Mesodermal cell (in vitro differentiated cells): ENCODE measurements at regions not wholly inside any gene's neighbourhood (a gene's known extent, or its start where the extent isn't known, plus 50 kb on each side); places are given as distances from the start of the nearest gene placed in this dataset.
"Not testable (repeated sequence)": the region's sequence is repeated elsewhere in the genome, so short reads cannot be mapped to it uniquely, and the experiment has no call there.

ENCODE experiments used
- H3K27ac ChIP-seq: 2 replicates; pipeline ENCODE4 v1.7.0; 2013; ENCODE audit warnings: mild to moderate bottlenecking, low read depth, low read length, moderate library complexity; ENCODE audit not compliant: severe bottlenecking
- H3K36me3 ChIP-seq: 2 replicates; pipeline ENCODE4 v1.7.1; 2013; ENCODE audit warnings: mild to moderate bottlenecking, low read length, moderate library complexity; ENCODE audit not compliant: control insufficient read depth, insufficient read depth
- H3K4me1 ChIP-seq: one replicate; pipeline ENCODE4 v1.7.1; 2013; ENCODE audit warnings: mild to moderate bottlenecking, low read length; ENCODE audit not compliant: insufficient read depth, control insufficient read depth, poor library complexity, severe bottlenecking
- H3K4me3 ChIP-seq: 2 replicates; pipeline ENCODE4 v1.7.0; 2013; ENCODE audit warnings: low read length, control low read depth, mild to moderate bottlenecking; ENCODE audit not compliant: insufficient read depth, poor library complexity, severe bottlenecking; ENCODE audit errors: extremely low read depth
- H3K9me3 ChIP-seq: 2 replicates; pipeline ENCODE4 v1.7.1; 2013; ENCODE audit warnings: mild to moderate bottlenecking, low read length, moderate library complexity; ENCODE audit not compliant: control insufficient read depth
- WGBS, 2 experiments: methylation state at CpG; one replicate each; pipeline ENCODE4 v1.1.5; 2013; ENCODE audit warnings: missing lambda C conversion rate in 2 of 2; ENCODE audit not compliant: insufficient coverage in 2 of 2; 5-methylcytosine and 5-hydroxymethylcytosine counted together

DNA sequence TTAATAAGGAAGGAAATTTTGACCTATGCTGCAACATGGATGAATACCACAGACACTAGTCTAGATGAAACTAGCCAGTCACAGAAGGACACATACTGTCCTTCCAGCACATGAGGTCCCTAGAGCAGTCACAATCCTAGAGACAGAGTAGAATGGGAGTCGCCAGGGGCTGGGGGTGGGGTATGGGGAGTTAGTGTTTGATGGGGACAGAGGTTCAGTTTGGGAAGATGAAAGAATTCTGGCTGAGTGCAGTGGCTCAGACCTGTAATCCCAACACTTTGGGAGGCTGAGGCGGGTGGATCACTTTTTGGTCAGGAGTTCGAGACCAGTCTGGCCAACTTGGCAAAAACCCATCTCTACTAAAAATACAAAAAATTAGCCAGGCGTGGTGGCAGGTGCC, 99.2 kb downstream of the TPRA1 start:
- Histone ChIP-seq H3K36me3 (no peaks in the 10 kb centered on the region), H3K27ac (no peak overlapping the region), H3K4me1 (no peaks in the 10 kb centered on the region), H3K9me3 (no peaks in the 10 kb centered on the region), H3K4me3 (no peak overlapping the region)
- WGBS, 2 experiments: 45 to 63% methylated on average over 1 to 2 of the region's 4 CpGs

DNA sequence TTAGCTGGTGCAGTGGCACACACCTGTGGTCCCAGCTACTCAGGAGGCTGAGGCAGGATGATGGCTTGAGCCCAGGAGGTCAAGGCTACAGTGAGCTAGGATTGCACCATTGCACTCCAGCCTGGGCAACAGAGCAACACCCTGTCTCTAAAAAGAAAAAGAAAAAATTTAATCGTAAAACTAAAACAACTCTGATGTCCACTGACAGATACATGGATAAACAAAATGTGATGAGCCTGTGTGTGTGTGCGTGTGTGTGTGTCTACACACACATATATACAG, 99.6 kb downstream of the TPRA1 start:
- H3K4me1 ChIP-seq, H3K4me3 ChIP-seq, H3K27ac ChIP-seq, H3K36me3 ChIP-seq, H3K9me3 ChIP-seq: not testable (repeated sequence)
- WGBS, 2 experiments: no CpG with 5 or more reads among the region's 2 CpGs

DNA sequence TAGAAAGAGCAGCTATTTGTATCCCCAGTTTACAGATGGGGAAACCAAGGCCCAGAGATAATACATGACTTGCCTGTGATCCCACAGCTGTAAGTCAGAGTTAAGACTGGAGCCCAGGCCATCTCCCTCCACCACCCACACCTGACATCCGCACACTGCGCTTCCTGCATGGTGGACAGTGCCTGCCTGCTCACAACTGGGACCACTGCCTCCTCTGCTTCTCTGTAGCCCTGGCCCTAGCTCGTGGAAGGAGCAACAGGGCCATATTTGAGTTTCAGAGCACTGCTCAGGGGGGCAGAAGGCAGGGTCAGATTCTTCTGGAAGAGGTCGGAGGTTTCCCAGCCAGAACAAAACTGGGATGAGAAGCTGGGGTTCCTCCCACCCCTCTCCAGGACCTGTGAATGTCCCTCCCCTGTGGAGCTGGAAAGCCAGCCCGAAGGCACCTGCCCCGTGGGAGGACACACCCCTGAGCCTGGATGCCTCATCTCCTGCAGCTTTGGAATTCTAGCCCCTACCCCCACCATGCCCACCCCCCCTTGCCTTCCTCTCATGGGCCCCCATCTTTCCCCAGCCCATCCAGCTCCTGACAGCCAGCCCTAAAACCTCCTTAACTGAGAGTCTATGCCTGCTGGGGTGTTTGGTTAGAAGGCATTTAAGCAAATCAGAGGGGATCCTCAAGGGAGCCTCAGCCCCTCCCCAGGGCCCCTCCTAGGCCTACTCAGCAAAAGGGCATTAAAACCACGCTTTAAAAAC, 100.1 kb downstream of the TPRA1 start:
- no peaks in the 10 kb centered on the region for H3K36me3 ChIP-seq
- no peak overlapping the region for H3K4me3 ChIP-seq
- WGBS, 2 experiments: 84 to 85% methylated on average over 4 of the region's 7 CpGs
- H3K27ac ChIP-seq: no peak overlapping the region
- H3K9me3 ChIP-seq: no peaks in the 10 kb centered on the region
- no peaks in the 10 kb centered on the region for H3K4me1 ChIP-seq

DNA sequence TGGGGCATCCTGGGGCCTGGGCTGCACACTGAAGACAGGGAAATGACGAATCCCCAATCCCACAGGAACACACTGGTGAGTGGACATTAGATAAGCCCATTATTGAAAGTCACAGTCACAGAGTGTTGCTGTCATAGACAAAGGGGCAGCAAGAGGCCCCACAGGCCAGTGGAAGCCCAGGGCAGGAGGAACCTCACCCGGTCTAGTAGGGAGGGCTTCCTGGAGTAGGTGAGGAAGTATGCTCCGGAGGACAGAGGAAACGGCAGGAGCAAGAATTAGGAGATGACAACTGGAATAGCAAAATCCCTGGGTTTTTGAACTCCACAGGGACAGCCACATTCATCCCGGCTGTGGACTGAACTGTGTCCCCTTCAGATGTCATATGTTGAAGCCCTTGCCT, 101.2 kb downstream of the TPRA1 start:
- Histone ChIP-seq H3K9me3 (no peaks in the 10 kb centered on the region), H3K27ac (no peak overlapping the region), H3K4me3 (no peak overlapping the region), H3K36me3 (no peaks in the 10 kb centered on the region), H3K4me1 (no peaks in the 10 kb centered on the region)
- 70 to 93% methylated on average over 5 of the region's 5 CpGs for WGBS, 2 experiments

DNA sequence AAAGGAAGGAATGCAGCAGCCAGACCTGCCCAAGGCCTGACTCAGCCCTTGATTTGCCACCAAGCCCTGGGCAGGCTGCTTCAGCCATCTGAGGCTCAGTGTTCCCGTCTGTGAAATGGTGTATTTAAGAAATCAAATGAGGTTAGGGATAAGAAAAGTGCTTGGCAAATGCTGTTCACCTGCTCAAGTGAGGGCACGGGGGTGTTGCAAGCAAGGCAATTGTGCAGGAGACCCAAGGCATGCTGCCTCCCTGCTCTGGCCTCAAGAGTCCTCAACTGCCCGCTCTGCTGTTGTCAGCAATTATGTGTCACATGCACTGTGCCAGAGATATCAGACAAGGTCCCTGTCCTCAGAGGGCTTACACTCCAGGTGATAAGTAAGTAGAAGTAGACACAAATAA, 101.8 kb downstream of the TPRA1 start:
- no peak overlapping the region for H3K27ac ChIP-seq
- H3K36me3 ChIP-seq: no peaks in the 10 kb centered on the region
- WGBS, 2 experiments: 87 to 95% methylated on average over 2 to 3 of the region's 3 CpGs
- H3K4me1 ChIP-seq: no peaks in the 10 kb centered on the region
- no peak overlapping the region for H3K4me3 ChIP-seq
- no peaks in the 10 kb centered on the region for H3K9me3 ChIP-seq

DNA sequence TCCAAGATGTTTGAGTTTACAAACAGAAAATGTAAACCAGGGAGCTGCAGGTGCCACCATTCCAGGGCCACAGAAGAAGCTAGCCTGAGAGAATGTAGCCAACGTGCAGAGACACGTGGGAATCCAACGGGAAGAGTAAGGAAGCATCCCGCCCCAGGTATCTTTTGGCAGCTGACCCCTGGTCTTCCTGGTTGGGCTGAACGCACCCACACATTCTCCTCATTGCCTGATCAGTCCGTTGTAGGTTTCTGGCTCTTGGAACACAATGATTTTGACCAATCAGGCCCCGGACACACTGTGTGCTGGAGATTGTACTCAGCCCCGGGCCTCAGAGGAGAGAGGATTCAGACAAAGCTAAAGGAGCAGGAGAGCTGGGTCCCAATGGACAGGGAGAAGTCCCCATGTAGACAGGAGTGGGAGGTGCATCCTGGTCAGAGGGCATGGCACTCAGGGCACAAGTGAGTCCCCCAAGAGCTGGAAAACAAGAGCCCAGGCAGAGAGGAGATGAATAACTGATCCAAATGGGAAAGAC, 102.3 kb downstream of the TPRA1 start:
- Histone ChIP-seq H3K36me3 (no peaks in the 10 kb centered on the region), H3K9me3 (no peaks in the 10 kb centered on the region), H3K27ac (no peak overlapping the region), H3K4me3 (no peak overlapping the region), H3K4me1 (no peaks in the 10 kb centered on the region)
- 88 to 92% methylated on average over 8 of the region's 8 CpGs for whole genome bisulfite sequencing, 2 experiments

DNA sequence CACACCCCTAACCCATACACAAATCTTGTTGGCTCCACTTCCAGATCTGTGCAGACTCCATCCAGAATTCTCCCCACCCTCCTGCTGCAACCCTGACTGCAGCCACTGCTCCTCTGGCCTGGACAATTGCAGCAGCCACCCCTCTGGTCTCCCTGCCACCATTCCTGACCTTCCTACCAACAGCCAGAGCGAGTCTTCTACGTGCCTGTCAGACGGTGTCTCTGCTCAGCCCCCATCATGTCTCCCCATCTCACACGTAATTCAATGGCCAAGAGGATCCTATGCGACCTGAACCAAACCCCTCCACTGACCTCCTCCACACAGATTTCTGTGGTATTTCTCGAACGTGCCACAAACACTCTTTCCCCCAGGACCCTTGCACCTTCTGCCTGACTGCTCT, 103.3 kb downstream of the TPRA1 start:
- H3K27ac ChIP-seq: no peak overlapping the region
- no peak overlapping the region for H3K4me3 ChIP-seq
- WGBS, 2 experiments: 89 to 94% methylated on average over 7 of the region's 7 CpGs
- no peaks in the 10 kb centered on the region for H3K4me1 ChIP-seq
- H3K9me3 ChIP-seq: no peaks in the 10 kb centered on the region
- H3K36me3 ChIP-seq: no peaks in the 10 kb centered on the region

DNA sequence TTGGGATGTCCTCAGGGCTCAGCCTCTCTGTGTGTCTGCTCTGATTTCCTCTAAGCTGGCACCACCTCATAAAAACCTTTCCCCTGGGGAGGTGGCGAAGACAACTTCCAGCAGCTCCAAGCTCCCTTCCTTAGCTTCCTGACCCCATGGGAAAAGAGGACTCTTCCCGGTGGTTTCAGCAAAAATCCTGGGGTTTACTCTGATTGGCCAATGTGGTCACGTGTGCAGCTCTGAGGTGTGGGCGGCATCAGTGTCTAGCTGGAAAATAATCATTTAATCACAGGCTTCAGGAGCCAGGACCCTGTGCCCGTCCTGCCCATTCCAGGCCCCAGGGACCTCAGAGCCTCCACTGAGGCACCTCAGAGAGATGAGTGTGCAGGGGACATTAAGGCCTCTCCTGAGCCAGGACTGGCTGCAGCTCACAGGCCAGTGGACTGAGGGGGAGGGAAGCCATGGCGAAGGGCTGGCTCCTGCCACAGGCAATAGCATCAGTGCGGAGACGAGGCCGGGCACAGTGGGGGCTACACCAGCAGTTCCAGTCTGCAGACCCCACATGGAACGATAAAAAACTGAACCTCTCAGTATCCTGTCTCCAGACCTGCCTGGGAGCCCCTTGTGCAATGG, 104.1 kb downstream of the TPRA1 start:
- WGBS, 2 experiments: 92 to 96% methylated on average over 9 to 10 of the region's 10 CpGs
- no peaks in the 10 kb centered on the region for H3K9me3 ChIP-seq
- no peaks in the 10 kb centered on the region for H3K36me3 ChIP-seq
- H3K27ac ChIP-seq: no peak overlapping the region
- H3K4me3 ChIP-seq: no peak overlapping the region
- H3K4me1 ChIP-seq: no peaks in the 10 kb centered on the region

DNA sequence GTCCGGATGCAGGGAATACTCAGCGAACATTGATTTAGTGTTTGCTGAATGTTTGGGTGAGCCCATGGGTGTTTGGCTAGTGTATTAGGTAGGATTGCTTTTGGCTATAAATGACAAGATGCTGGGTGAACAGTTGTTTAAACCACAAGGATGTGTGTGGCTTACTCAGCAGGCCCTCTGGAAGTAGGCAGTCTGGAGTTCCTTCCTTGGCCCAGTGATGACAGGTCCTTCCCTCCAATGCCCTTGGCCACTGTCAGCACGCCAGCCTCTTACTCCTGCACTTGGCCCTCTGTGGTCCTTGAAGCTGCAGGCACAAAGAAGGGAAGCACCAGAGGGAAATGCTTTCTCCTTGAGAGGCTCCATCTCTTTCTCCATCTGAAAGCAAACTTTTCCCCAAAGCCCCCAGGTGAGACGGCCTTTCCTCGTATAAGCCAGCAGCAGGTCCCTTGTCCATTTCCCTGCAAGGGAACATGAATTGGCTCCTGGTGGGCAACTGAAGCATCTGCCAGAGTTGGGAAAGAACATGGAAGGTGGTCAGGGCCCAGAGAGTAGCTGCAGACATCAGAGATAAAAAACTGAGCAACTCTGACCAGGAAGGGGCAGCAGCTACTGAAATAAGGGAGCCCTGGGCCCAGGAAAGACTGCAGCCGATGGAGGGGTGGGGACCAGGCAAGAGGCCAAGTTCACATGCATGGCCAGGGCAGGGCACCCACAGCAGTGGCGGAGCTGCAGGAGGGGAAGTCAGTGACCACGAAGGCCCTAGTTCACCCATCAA, 105.0 kb downstream of the TPRA1 start:
- H3K9me3 ChIP-seq: no peaks in the 10 kb centered on the region
- no peaks in the 10 kb centered on the region for H3K36me3 ChIP-seq
- H3K4me3 ChIP-seq: no peak overlapping the region
- no peaks in the 10 kb centered on the region for H3K4me1 ChIP-seq
- WGBS, 2 experiments: 93 to 95% methylated on average over 6 to 8 of the region's 8 CpGs
- H3K27ac ChIP-seq: no peak overlapping the region

DNA sequence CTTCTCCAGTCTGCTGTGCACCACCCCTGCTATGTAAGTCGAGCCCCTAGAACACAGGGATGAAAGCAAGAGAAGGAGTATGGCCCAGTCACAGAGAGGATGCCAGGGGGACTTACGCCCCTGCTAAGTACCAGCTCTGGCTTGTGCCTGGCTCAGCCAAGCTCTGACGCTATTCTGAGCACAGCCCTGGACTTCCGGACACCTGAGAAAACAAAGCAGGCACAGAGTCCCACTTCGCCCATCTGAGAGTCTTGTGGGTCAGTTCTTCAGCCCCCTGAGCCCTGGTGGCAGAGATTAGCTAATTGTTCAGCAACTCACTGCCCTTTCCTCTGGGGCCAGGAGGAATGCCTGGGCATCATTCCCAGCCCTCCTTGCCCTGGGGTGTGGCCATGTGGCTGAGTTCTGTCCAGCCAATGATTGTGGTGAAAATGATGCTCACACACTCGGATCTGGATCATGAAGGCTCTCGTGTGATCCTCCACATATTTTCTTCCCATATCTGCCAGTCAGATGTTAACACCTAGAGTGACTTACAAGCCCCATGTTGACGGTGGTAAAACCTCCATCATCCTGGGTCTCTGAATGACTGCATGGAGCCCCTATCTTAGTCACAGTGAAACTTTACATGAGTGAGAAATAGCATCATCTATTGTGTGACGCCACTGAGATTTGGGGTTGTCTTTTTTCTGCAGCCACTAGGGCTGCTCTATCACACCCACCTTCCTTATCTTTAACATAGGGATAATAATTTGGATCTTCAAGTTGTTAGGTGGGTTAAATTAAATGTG, 105.7 kb downstream of the TPRA1 start:
- Histone ChIP-seq H3K9me3 (no peaks in the 10 kb centered on the region), H3K4me1 (no peaks in the 10 kb centered on the region), H3K27ac (no peak overlapping the region), H3K4me3 (no peak overlapping the region), H3K36me3 (no peaks in the 10 kb centered on the region)
- 74 to 85% methylated on average over 8 of the region's 9 CpGs for WGBS, 2 experiments
